ENCODE measurements at regions not wholly inside any gene's neighbourhood (a gene's known extent, or its start where the extent isn't known, plus 50 kb on each side); places are given as distances from the start of the nearest gene placed in this dataset.

DNA sequence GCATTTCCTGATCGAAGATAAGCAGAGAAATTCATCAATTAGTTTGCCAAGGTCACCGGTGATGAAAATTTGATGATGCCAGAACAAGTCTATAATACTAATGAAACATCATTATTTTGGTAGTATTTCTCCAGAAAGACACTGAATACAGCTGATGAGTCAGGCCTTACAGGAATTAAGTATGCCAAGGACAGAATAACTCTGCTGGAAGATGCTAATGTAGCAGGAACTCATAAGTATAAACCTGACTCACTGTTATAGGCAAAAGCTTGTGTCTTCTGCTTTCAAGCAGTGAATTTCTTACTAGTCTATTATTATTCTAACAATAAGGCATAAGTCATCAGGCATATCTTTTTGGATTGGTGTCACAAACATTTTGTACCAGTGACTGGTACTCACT, 1825.1 kb upstream of the IGFBP7 start:
- TF ChIP-seq, protein P1, sequence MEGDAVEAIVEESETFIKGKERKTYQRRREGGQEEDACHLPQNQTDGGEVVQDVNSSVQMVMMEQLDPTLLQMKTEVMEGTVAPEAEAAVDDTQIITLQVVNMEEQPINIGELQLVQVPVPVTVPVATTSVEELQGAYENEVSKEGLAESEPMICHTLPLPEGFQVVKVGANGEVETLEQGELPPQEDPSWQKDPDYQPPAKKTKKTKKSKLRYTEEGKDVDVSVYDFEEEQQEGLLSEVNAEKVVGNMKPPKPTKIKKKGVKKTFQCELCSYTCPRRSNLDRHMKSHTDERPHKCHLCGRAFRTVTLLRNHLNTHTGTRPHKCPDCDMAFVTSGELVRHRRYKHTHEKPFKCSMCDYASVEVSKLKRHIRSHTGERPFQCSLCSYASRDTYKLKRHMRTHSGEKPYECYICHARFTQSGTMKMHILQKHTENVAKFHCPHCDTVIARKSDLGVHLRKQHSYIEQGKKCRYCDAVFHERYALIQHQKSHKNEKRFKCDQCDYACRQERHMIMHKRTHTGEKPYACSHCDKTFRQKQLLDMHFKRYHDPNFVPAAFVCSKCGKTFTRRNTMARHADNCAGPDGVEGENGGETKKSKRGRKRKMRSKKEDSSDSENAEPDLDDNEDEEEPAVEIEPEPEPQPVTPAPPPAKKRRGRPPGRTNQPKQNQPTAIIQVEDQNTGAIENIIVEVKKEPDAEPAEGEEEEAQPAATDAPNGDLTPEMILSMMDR (IDR thresholded peaks at IDR 0.05; ENCODE audit: low read depth, low read length), result no peak
- no peak for DNase-seq (ENCODE audit: low read depth in 2 of 2)
- no peak overlapping the region for H3K4me3 ChIP-seq (replicated peaks in 1 of 2; ENCODE audit: low read depth in 2 of 2, low read length in 2 of 2)

DNA sequence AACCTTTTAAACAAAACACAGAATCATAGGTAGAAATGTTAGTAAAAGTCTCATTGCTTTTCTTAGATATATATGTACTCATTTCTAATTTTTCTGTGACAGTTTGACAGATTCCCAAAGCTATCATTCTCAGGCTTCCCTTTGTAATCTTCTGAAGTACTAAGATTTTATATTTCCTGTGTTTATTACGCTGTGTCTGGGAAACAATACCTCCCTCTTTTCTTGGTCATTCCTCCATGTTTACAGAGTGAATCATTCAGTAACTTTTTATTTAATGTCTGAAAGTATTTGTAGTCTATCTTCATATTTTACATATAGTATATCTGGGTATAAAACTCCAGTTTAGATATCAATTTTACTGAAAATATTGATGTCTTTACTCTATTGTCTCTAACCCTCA, 1826.3 kb upstream of the IGFBP7 start:
- DNase-seq (ENCODE audit: low read depth in 2 of 2), result no peak
- H3K4me3 ChIP-seq (replicated peaks in 1 of 2; ENCODE audit: low read depth in 2 of 2, low read length in 2 of 2), result no peak overlapping the region
- TF ChIP-seq, protein P1 (IDR thresholded peaks at IDR 0.05; ENCODE audit: low read depth, low read length), result no peak

DNA sequence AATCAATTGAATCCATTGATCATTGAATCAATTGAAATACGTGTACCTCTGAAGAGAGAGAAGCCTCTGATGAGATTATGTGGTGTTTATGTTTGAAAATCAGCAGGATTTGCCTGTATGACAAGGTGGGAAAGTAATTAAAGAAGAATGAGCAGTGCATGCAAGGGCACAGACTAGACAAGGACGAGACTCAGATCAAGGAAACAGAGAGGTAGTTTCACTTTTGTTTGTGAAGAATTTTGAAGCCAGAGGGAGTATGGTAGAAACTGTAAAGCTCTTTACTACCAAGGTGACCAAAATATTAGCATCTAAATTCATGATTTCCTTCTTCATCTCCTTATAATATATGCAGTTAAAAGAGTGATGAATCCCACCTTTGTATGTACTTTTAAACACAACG, 1830.0 kb upstream of the IGFBP7 start:
- no peak for DNase-seq (ENCODE audit: low read depth in 2 of 2)
- H3K4me3 ChIP-seq (replicated peaks in 1 of 2; ENCODE audit: low read depth in 2 of 2, low read length in 2 of 2), result no peak overlapping the region
- TF ChIP-seq, protein P1 (IDR thresholded peaks at IDR 0.05; ENCODE audit: low read depth, low read length), result no peak

DNA sequence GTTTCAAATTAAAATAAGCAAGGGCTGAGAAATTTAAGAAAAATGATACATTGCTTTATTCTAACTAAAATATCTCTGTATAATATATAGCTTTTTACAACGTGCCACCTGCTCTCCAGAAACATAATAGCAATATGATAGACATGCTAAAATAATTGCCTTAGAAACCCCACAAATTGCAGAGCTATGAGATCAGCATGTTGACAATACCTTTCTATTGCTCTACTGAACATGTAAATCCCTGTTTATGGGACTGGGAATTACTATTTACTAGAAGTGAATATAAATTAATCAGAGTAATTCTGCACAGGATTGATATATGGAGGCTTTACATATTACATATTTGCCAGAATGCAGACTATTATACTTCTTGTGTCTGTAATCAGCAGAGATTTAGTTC, 1831.1 kb upstream of the IGFBP7 start:
- DNase-seq (ENCODE audit: low read depth in 2 of 2), result no peak
- H3K4me3 ChIP-seq (replicated peaks in 1 of 2; ENCODE audit: low read depth in 2 of 2, low read length in 2 of 2), result no peak overlapping the region
- TF ChIP-seq, protein P1 (IDR thresholded peaks at IDR 0.05; ENCODE audit: low read depth, low read length), result no peak

DNA sequence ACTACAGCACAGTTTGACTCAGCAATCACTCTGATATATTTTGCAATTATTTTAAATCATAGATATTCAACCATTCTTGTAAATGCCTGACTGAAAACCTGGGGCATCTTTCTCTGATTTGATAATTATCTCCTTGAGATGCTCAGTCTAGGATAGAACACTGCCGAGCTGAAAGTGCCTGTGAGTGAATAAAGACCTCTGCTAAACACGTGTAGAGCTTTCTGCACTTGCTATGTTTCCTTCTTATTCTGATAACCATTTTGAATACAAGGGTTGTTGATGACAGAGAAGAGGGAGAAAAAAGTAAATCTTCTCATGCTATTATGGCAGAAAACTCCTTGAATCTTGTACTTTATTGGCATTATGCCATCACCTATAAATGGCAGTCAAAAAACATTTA, 1843.4 kb upstream of the IGFBP7 start:
- TF ChIP-seq, protein P1 (IDR thresholded peaks at IDR 0.05; ENCODE audit: low read depth, low read length), result no peak
- no peak for DNase-seq (ENCODE audit: low read depth in 2 of 2)
- H3K4me3 ChIP-seq (replicated peaks in 1 of 2; ENCODE audit: low read depth in 2 of 2, low read length in 2 of 2), result no peak overlapping the region

DNA sequence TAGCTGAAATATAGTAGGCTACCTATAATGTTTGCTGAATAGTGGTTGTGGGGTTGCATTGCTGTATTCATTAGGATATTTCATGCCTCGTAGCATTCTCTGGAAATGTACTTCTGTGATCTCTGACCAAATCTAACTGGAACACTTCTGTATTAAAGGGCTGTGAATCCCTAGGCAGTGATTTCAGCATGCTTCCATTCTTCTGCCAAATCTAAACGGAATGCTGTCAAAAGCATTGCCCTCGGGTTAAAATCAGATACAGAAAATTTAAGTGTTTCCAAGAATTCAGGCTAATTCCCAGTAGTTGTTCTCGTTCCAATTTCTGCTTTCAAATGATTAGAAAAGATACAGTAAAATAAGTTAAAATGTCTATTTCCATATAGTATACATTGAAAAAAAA, 1847.5 kb upstream of the IGFBP7 start:
- DNase-seq (ENCODE audit: low read depth in 2 of 2), result no peak
- no peak overlapping the region for H3K4me3 ChIP-seq (replicated peaks in 1 of 2; ENCODE audit: low read depth in 2 of 2, low read length in 2 of 2)
- TF ChIP-seq, protein P1 (IDR thresholded peaks at IDR 0.05; ENCODE audit: low read depth, low read length), result no peak

DNA sequence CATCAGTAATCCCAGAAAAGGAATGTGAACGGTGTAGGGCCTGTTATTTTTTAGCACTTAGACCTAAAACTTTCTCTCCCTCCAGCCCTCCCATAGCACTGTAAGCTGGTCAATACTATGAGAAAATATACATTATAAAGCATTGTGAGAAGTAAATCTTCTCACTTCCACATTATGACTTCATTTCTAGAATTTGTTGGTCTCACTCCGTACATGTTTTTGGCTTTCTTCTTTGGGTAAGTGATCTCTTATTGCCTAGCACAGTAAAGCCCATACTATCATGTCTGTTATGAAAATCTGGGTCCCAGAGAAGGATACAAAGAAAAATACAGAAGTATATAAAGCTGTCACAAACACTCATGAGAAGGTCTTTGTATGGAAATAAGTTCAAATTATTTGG, 1851.1 kb upstream of the IGFBP7 start:
- no peak overlapping the region for H3K4me3 ChIP-seq (replicated peaks in 1 of 2; ENCODE audit: low read depth in 2 of 2, low read length in 2 of 2)
- no peak for DNase-seq (ENCODE audit: low read depth in 2 of 2)
- TF ChIP-seq, protein P1 (IDR thresholded peaks at IDR 0.05; ENCODE audit: low read depth, low read length), result no peak
